Mucosa of rectum (tissue), 2 donors: ENCODE measurements at regions not wholly inside any gene's neighbourhood (a gene's known extent, or its start where the extent isn't known, plus 50 kb on each side); places are given as distances from the start of the nearest gene placed in this dataset.

ENCODE experiments used
- H3K27ac ChIP-seq, 2 donors: one replicate each; pipeline ENCODE4 v1.7.0; 2013; ENCODE audit warnings: inconsistent platforms in 2 of 2, low read depth in 2 of 2, low read length in 2 of 2
- H3K27me3 ChIP-seq, 2 donors: one replicate each; pipeline ENCODE4 v1.7.0; 2013; ENCODE audit warnings: low read length in 2 of 2; ENCODE audit not compliant: control insufficient read depth in 2 of 2, insufficient read depth in 2 of 2
- H3K36me3 ChIP-seq, 2 donors: one replicate each; pipeline ENCODE4 v1.7.0; 2013; ENCODE audit warnings: low read length in 2 of 2; ENCODE audit not compliant: control insufficient read depth in 2 of 2, insufficient read depth in 2 of 2
- H3K4me1 ChIP-seq, 2 donors: one replicate each; pipeline ENCODE4 v1.7.0; 2013; ENCODE audit warnings: low read length in 2 of 2, mild to moderate bottlenecking in 1 of 2; ENCODE audit not compliant: control insufficient read depth in 2 of 2, insufficient read depth in 2 of 2
- H3K4me3 ChIP-seq, 2 donors: one replicate each; pipeline ENCODE4 v1.7.0; 2013; ENCODE audit warnings: low read length in 2 of 2
- H3K9ac ChIP-seq, 2 donors: one replicate each; pipeline ENCODE4 v1.7.0; 2013; ENCODE audit warnings: low read length in 2 of 2, low read depth in 1 of 2, mild to moderate bottlenecking in 1 of 2
- H3K9me3 ChIP-seq, 2 donors: one replicate each; pipeline ENCODE4 v1.7.0; 2013; ENCODE audit warnings: low read length in 2 of 2; ENCODE audit not compliant: control insufficient read depth in 2 of 2
- donor health status: healthy.
- donor health status: Normal muscosa, but diverticular disease.

GRCh38 chr1:166343276-166343675 is 176.5 kb upstream of the FAM78B start:
- Histone ChIP-seq H3K4me1 (no peaks in the 10 kb centered on the region), H3K27ac (no peak overlapping the region)

GRCh38 chr1:166350490-166350889 is 183.7 kb upstream of the FAM78B start:
- Histone ChIP-seq H3K4me1 (no peaks in the 10 kb centered on the region), H3K36me3 (no peaks in the 10 kb centered on the region), H3K27me3 (no peaks in the 10 kb centered on the region), H3K27ac (no peak overlapping the region), H3K4me3 (no peak overlapping the region), H3K9ac (no peak overlapping the region), H3K9me3 (no peaks in the 10 kb centered on the region)

More at GRCh38 chr1:166343276-166343675, 176.5 kb upstream of the FAM78B start:
- H3K36me3 ChIP-seq, result no peaks in the 10 kb centered on the region
- H3K4me3 ChIP-seq, result no peak overlapping the region
- no peaks in the 10 kb centered on the region for H3K27me3 ChIP-seq
- no peak overlapping the region for H3K9ac ChIP-seq
- no peaks in the 10 kb centered on the region for H3K9me3 ChIP-seq

GRCh38 chr1:166351676-166352075 is 184.9 kb upstream of the FAM78B start:
- no peak overlapping the region for H3K9ac ChIP-seq

GRCh38 chr1:166353213-166353612 is 186.4 kb upstream of the FAM78B start:
- Histone ChIP-seq H3K4me3 (no peak overlapping the region), H3K36me3 (no peaks in the 10 kb centered on the region), H3K27ac (no peak overlapping the region), H3K4me1 (no peaks in the 10 kb centered on the region), H3K27me3 (no peaks in the 10 kb centered on the region), H3K9me3 (no peaks in the 10 kb centered on the region), H3K9ac (no peak overlapping the region)

More at GRCh38 chr1:166351676-166352075, 184.9 kb upstream of the FAM78B start:
- Histone ChIP-seq H3K27me3 (no peaks in the 10 kb centered on the region), H3K36me3 (no peaks in the 10 kb centered on the region), H3K9me3 (no peaks in the 10 kb centered on the region), H3K27ac (no peak overlapping the region), H3K4me3 (no peak overlapping the region), H3K4me1 (no peaks in the 10 kb centered on the region)

- Histone ChIP-seq H3K9me3 (no peaks in the 10 kb centered on the region), H3K36me3 (no peaks in the 10 kb centered on the region), H3K27me3 (no peaks in the 10 kb centered on the region), H3K27ac (no peak overlapping the region), H3K4me1 (no peaks in the 10 kb centered on the region), H3K4me3 (no peak overlapping the region), H3K9ac (no peak overlapping the region)
These were observed 187.6 kb upstream of the FAM78B start for GRCh38 chr1:166354406-166354805.

GRCh38 chr1:166365081-166365480 is 198.3 kb upstream of the FAM78B start:
- H3K36me3 ChIP-seq, result no peaks in the 10 kb centered on the region
- H3K4me3 ChIP-seq, result no peak overlapping the region
- H3K9me3 ChIP-seq, result no peaks in the 10 kb centered on the region
- H3K9ac ChIP-seq, result no peak overlapping the region
- H3K27ac ChIP-seq, result no peak overlapping the region
- no peaks in the 10 kb centered on the region for H3K4me1 ChIP-seq
- H3K27me3 ChIP-seq, result no peaks in the 10 kb centered on the region

- H3K27me3 ChIP-seq, result no peaks in the 10 kb centered on the region
- no peaks in the 10 kb centered on the region for H3K36me3 ChIP-seq
- no peaks in the 10 kb centered on the region for H3K4me1 ChIP-seq
- no peaks in the 10 kb centered on the region for H3K9me3 ChIP-seq
- H3K27ac ChIP-seq, result no peak overlapping the region
- H3K4me3 ChIP-seq, result no peak overlapping the region
- no peak overlapping the region for H3K9ac ChIP-seq
These were observed 201.2 kb upstream of the FAM78B start for GRCh38 chr1:166368030-166368429.

GRCh38 chr1:166377896-166378295 is 211.1 kb upstream of the FAM78B start:
- no peaks in the 10 kb centered on the region for H3K36me3 ChIP-seq
- H3K9ac ChIP-seq, result no peak overlapping the region
- H3K27ac ChIP-seq, result no peak overlapping the region
- no peaks in the 10 kb centered on the region for H3K4me1 ChIP-seq
- no peak overlapping the region for H3K4me3 ChIP-seq
- H3K9me3 ChIP-seq, result no peaks in the 10 kb centered on the region
- no peaks in the 10 kb centered on the region for H3K27me3 ChIP-seq

GRCh38 chr1:166378805-166379204 is 212.0 kb upstream of the FAM78B start:
- Histone ChIP-seq H3K4me1 (no peaks in the 10 kb centered on the region), H3K4me3 (no peak overlapping the region), H3K27me3 (no peaks in the 10 kb centered on the region), H3K9ac (no peak overlapping the region), H3K9me3 (no peaks in the 10 kb centered on the region), H3K27ac (no peak overlapping the region), H3K36me3 (no peaks in the 10 kb centered on the region)

- no peak overlapping the region for H3K4me3 ChIP-seq
- no peaks in the 10 kb centered on the region for H3K36me3 ChIP-seq
- no peak overlapping the region for H3K9ac ChIP-seq
- no peaks in the 10 kb centered on the region for H3K9me3 ChIP-seq
- H3K27ac ChIP-seq, result no peak overlapping the region
- H3K27me3 ChIP-seq, result no peaks in the 10 kb centered on the region
- H3K4me1 ChIP-seq, result no peaks in the 10 kb centered on the region
These were observed 212.6 kb upstream of the FAM78B start for GRCh38 chr1:166379447-166379846.

- Histone ChIP-seq H3K9me3 (no peaks in the 10 kb centered on the region), H3K9ac (no peak overlapping the region), H3K27me3 (no peaks in the 10 kb centered on the region), H3K4me1 (no peaks in the 10 kb centered on the region), H3K36me3 (no peaks in the 10 kb centered on the region), H3K4me3 (no peak overlapping the region), H3K27ac (no peak overlapping the region)
These were observed 216.3 kb upstream of the FAM78B start for GRCh38 chr1:166383137-166383536.
